ENCODE measurements at regions not wholly inside any gene's neighbourhood (a gene's known extent, or its start where the extent isn't known, plus 50 kb on each side); places are given as distances from the start of the nearest gene placed in this dataset.

GRCh38 chr16:86362155-86362849, 148.0 kb upstream of the FOXF1 start:
- 78% methylated on average over 9 of the region's 9 CpGs for WGBS
- TF ChIP-seq POLR2A (IDR thresholded peaks at IDR 0.05): no peak
- TF ChIP-seq EP300 (IDR thresholded peaks at IDR 0.05): no peak
- TF ChIP-seq CTCF (IDR thresholded peaks at IDR 0.05): no peak
- TF ChIP-seq POLR2AphosphoS5 (IDR thresholded peaks at IDR 0.05): no peak
- H3K4me3 ChIP-seq: no peak overlapping the region
- H3K27me3 ChIP-seq: peaks cover 62% of the 10 kb centered on the region
- DNase-seq (ENCODE audit: low spot score in 2 of 2): no peak
- no peaks in the 10 kb centered on the region for H3K4me1 ChIP-seq
- H3K27ac ChIP-seq: no peak overlapping the region
- no peaks in the 10 kb centered on the region for H3K9me3 ChIP-seq
- no peaks in the 10 kb centered on the region for H3K36me3 ChIP-seq

GRCh38 chr16:86363057-86363490, 147.3 kb upstream of the FOXF1 start:
- no peaks in the 10 kb centered on the region for H3K36me3 ChIP-seq
- no peak for TF ChIP-seq POLR2A (IDR thresholded peaks at IDR 0.05)
- TF ChIP-seq POLR2AphosphoS5 (IDR thresholded peaks at IDR 0.05): no peak
- no peak for TF ChIP-seq CTCF (IDR thresholded peaks at IDR 0.05)
- no peak for TF ChIP-seq EP300 (IDR thresholded peaks at IDR 0.05)
- no peaks in the 10 kb centered on the region for H3K9me3 ChIP-seq
- H3K4me3 ChIP-seq: no peak overlapping the region
- DNase-seq (ENCODE audit: low spot score in 2 of 2): no peak
- no peak overlapping the region for H3K27ac ChIP-seq
- peaks cover 61% of the 10 kb centered on the region for H3K27me3 ChIP-seq
- 30% methylated on average over 4 of the region's 4 CpGs for WGBS
- no peaks in the 10 kb centered on the region for H3K4me1 ChIP-seq

GRCh38 chr16:86363836-86364618, 146.3 kb upstream of the FOXF1 start:
- Histone ChIP-seq H3K9me3 (no peaks in the 10 kb centered on the region), H3K4me1 (no peaks in the 10 kb centered on the region), H3K4me3 (no peak overlapping the region), H3K27ac (no peak overlapping the region), H3K36me3 (no peaks in the 10 kb centered on the region), H3K27me3 (peaks cover 62% of the 10 kb centered on the region)
- 34% methylated on average over 13 of the region's 13 CpGs for WGBS
- DNase-seq (ENCODE audit: low spot score in 2 of 2): no peak
- TF ChIP-seq POLR2AphosphoS5 (IDR thresholded peaks at IDR 0.05): no peak
- TF ChIP-seq CTCF (IDR thresholded peaks at IDR 0.05): no peak
- TF ChIP-seq POLR2A (IDR thresholded peaks at IDR 0.05): no peak
- TF ChIP-seq EP300 (IDR thresholded peaks at IDR 0.05): no peak

GRCh38 chr16:86364653-86365380, 145.5 kb upstream of the FOXF1 start:
- Histone ChIP-seq H3K4me1 (no peaks in the 10 kb centered on the region), H3K27ac (no peak overlapping the region), H3K36me3 (no peaks in the 10 kb centered on the region), H3K4me3 (no peak overlapping the region), H3K27me3 (peaks cover 55% of the 10 kb centered on the region), H3K9me3 (no peaks in the 10 kb centered on the region)
- no peak for DNase-seq (ENCODE audit: low spot score in 2 of 2)
- no peak for TF ChIP-seq CTCF (IDR thresholded peaks at IDR 0.05)
- no peak for TF ChIP-seq POLR2A (IDR thresholded peaks at IDR 0.05)
- no peak for TF ChIP-seq POLR2AphosphoS5 (IDR thresholded peaks at IDR 0.05)
- TF ChIP-seq EP300 (IDR thresholded peaks at IDR 0.05): no peak
- WGBS: 62% methylated on average over 13 of the region's 13 CpGs
